HG03135 (cell line): ENCODE measurements at regions not wholly inside any gene's neighbourhood (a gene's known extent, or its start where the extent isn't known, plus 50 kb on each side); places are given as distances from the start of the nearest gene placed in this dataset.
"Not testable (repeated sequence)": the region's sequence is repeated elsewhere in the genome, so short reads cannot be mapped to it uniquely, and the experiment has no call there.

ENCODE experiments used
- ATAC-seq: cut with Tn5 transposase; IDR thresholded peaks from one replicate; pipeline ENCODE4 v1.9.1; 2021; ENCODE audit warnings: mild to moderate bottlenecking, moderate library complexity; ENCODE audit not compliant: unreplicated experiment

DNA sequence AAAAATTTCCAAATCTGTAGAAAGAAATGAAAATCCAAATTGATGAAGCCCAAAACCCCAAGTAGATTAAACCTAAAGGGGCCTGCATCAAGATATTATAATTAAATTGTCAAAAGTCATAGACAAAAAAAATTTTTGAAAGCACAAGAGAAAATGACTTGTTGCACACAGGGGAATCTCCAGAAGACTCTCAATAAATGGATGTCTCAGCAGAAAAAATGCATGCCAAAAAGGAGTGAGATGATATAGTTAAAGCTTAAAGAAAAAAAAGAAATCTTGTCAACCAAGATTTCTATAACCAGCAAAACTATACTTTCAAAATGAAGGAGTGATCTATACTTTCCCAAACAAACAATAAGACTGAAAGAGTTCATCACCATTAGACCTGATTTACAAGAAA lies 393.2 kb upstream of the SPAG17 start:
- no peak for ATAC-seq

DNA sequence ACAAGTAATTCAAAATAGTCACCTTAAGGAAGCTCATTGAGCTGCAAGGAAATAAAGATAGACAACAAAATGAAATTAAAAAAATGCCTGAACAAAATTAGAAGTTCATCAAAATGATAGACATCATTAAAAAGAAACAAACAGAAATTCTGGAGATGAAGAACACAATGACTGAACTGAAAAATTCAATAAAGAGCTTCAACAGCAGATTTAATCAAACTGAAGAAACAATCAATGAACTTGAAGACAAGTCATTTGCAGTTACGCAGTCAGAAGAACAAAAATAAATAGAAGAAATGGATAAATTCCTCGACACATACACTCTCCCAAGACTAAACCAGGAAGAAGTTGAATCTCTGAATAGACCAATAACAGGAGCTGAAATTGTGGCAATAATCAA lies 390.0 kb upstream of the SPAG17 start:
- no peak for ATAC-seq

DNA sequence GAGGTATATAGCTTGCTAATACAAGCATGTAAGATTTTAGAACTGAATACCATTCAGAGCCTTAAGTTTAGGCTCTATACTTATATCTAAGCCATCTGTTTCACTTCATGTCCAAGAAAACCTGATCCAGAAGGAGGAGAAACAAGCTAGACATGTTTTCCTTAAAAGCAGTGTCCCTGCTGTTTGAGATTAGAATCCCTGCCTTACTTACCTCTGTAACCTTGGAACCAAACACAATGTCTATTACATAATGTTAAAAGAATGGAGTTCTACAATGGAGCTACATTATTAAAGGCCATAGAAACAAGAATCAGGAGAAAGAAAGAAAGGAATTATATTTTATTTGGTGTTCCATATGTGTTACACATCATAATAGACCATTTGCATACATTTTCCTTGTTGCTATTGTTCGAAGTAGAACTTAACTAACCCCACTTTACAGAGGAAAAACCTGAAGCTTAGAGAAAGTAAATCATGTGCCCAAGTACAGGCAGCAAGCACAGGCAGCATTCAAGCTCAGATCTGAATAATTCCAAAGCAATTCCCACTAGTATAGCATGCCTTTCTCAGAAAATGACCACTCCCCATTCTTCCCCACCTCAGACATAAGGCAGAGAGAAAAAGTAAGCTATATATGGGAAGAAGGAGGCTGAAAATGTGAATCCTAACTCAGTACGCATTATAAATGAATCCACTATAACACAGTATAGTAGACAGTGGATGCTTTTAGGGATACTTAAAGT lies 380.1 kb upstream of the SPAG17 start:
- no peak for ATAC-seq

DNA sequence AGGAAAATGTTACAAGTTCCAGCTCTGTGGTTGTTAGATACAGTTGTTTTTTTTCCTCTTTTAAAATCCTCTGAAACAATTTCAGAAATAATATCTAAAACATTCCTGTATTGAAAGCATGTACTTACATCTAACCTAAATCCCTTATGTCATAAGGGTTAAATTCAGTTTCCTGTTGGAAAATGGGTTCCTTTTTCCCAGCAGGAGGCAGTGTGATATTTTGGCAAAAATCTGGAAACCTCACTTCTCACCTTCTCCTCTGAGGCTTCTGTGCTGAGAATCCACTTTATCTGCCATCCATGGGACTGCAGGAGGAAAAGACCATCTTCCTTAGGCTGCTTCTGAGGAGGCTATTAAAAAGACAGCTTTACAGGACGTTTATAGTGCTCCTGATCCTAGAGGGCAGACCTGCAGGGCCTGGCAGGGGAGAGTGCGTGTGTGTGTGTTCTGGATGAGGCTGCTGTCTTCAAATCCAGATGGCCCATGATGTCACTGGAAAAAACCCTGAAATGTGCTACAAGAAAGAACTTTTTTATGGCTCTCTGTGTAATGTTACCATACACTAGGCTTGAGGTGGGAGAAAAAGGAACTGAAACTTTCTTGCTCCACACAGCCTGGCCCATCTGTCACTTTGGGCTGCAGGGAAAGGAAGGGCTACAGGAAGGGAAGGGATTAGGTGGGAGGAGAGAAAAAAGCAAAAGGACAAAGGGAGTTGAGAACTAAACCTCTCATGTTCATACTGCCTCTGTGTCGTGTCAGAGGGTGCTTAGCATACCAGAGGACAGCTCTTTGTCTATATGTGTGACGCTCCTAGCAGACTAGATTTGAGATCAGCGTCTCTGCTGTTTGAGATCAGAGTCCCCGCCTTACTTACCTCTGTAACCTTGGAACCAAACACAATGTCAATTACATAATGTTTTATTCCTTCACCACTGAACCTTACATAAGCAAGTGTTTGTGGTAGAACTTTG lies 379.2 kb upstream of the SPAG17 start:
- ATAC-seq = no peak

DNA sequence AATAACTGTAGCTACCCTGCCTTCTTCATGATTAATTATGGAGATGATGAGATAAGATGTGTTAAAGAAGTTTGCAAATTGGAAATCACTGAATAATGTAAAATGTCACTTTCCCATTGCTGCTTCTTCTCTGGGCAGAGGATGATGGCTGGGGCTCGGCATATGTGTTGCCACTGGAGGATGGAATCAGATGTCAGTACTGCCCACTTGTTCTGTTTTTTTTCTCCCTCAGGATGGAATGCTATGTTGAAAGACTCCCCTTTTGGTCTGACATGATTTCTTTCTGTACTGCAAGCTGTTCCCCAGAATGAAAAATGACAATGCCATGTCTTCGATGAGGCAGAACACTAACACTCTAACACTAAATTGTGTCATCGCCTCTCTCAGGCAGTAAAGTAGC lies 373.9 kb upstream of the SPAG17 start:
- ATAC-seq = no peak

DNA sequence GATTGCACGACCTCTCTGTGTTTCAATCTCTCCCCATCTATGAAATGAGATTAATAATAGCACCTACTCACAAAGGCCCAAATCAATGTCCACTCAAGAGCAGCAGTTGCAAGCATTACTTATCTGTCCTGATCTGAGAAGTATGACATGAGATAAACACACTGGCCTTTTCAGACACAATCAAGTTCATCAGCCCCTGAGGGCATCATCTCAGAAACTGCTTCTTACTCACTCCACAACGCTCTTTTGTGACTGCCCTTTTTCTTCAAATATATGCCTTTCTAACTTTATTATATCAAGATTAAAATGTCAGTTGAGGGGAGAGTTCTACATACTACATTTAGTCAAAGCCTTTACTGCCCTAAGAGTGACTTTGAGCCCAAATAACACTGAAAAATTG lies 371.9 kb upstream of the SPAG17 start:
- no peak for ATAC-seq

DNA sequence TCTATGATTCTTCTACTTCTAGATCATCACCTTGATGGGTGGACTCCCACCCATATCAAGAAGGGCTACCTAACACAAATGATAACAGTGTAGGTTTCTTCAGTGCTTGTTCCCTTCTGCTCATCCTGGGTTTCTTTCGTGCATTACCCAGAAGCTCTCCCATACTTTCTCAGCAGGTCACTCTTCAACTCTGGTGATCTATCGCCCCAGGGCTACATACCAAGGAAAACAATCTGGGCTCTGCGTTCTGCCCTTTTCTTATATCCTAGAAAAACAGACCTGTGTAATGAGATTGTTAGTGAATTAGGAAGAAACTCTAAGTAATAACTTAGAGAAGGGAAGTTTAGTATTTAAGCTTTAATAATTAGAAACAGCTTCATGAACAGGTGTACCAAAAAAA lies 370.6 kb upstream of the SPAG17 start:
- no peak for ATAC-seq

DNA sequence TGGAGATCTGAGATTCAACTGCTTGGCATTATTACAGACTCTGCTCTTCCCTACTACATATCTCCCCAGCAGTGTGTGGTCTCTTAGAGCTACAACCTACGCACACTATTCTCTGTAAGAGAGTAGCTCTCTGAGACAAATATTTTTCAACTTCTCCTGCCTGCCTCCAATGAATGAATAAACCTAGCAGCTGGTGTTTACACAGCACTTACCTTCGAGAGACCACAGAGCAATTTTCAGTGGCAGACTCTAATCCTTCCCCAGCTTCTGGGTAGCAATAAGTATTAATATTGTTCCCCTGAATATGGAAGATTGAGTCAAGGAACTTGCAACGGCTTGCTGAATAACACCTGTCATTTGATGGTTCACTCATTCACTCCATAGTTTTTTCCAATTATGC lies 350.9 kb upstream of the SPAG17 start:
- ATAC-seq = no peak

DNA sequence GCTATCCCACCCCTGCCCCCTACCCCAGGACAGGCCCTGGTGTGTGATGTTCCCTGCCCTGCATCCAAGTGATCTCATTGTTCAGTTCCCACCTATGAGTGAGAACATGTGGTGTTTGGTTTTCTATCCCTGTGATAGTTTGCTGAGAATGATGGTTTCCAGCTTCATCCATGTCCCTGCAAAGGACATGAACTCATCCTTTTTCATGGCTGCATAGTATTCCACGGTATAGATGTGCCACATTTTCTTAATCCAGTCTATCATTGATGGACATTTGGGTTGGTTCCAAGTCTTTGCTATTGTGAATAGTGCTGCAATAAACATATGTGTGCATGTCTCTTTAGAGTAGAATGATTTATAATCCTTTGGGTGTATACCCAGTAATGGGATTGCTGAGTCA lies 326.9 kb upstream of the SPAG17 start:
- not testable (repeated sequence) for ATAC-seq

DNA sequence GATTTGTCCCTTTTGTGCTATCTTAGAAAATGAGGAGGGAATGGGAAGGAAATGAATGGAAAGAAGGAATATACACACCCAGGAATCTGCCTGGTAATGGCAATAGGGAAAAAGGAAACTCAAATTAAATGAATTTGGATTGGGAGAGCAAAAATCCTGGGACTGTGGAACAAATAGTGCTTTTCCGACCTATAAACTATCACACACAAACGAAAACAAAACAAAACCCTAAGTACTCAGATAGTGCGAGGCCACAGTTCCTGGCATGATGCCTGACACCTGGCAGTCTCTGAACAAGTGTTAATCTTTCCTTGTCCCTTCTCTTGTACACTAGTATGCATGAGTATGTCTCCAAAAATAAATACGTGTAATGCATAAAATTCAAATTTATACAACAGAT lies 319.8 kb upstream of the SPAG17 start:
- no peak for ATAC-seq

DNA sequence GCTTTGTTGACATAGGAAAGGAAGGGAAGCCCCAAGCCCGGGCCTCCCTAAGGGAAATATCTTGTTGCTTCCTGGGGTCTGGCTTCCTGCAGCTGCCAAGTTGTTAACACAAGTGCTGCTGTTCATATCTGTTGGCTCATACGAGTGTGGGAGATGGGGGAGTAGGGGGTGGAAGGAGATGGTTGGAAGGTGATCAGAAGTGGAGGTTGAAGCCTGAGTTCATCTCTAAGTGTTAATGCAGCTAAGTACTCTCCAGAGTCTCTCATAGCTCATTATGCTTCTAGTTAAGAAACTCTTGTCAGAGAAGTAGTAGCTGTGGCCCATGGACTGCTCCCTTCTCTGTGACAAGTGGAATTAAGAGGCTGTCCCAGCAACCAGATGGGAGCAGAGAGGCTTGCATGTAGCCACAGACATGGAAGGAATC lies 319.2 kb upstream of the SPAG17 start:
- no peak for ATAC-seq

DNA sequence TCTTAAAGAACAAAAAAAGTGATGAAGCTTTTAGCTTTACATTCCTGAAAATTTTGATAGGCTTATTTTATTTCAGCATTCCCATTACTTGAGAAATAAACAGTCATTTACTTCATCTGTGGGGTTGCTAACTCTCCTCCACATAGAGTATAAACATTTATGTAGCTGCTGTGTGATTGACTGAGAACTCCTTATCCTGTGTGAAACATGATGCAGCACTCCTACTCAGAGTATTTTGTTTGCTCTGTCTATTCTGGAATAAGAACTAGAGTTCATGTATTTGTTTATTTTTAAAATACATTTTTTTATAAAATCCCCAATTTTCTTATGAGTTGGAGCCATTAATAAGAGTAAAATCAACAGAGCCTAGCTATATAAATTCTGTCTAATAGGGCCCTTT lies 318.7 kb upstream of the SPAG17 start:
- ATAC-seq = no peak

DNA sequence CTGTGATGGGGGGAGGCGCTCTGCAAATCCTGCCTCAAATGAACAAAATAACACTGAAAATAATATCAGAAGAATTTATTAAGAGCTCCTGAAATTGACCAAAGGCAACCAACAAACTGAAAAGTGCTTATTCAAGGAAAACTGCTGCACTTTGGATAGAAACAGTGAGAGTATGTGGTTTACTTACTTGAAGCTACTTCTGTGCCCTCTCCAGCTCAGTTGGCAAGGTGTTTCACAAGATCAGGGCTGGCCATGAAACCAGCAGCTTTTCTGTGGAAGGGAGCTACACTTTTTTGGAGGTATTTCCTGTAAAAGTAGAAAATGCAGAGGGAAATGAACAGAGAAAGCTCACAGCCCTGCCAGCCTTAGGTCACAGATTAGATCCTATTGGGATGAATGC lies 310.0 kb upstream of the SPAG17 start:
- ATAC-seq = no peak

DNA sequence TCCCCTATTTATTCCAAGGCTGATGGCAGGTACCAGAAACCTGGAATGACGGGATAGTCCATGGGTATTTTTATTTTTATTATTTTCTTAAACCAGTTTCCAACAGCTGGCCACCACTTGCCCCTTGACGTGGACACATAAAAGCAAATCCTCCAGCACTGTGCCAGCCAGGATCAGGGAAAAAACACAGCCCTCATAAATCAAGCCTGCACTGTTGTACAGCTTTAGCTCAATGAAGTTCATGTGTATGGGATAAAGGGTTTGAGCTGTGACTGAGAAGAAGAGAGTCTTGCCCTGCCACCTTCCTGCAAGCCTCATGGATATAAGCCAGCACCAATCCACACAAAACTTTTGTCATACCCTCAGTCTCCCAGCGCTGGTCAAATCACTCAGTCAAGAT lies 303.8 kb upstream of the SPAG17 start:
- no peak for ATAC-seq

DNA sequence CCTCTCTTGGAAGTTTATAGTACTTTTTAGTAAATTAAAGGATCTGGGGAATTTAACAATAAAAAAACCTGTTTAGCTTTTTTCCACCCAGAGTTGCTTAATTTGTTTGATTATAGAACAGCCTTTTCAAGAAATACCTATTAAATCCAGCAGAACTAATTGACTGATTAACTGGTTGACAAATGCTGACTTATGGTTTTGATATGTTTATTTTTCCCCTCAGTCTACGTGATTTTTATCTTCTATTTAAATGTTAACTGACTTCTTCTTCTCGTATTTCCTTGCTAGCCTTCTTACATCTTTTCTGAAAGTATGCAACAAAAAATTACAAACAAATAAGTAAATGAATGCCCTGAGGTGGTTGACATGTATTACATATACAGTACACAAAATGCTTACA lies 302.9 kb upstream of the SPAG17 start:
- no peak for ATAC-seq

DNA sequence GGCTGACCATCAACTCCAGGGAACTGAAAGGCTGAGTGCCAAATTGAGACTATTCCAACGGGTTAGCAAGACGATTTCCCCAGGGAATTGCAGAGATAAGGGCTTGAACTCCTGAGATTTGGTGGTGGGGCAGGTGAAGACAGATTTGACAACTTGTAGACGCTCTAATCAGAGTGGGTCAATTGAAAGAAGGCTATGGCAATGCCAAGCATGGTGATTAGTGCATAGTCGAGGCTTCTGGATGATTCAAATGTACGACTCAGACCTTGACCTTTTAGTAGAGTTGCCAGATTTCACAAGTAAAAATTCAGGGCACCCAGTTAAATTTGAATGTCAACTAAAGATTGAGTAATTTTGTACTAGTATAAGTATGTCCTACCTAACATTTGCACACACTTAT lies 302.1 kb upstream of the SPAG17 start:
- ATAC-seq = no peak

DNA sequence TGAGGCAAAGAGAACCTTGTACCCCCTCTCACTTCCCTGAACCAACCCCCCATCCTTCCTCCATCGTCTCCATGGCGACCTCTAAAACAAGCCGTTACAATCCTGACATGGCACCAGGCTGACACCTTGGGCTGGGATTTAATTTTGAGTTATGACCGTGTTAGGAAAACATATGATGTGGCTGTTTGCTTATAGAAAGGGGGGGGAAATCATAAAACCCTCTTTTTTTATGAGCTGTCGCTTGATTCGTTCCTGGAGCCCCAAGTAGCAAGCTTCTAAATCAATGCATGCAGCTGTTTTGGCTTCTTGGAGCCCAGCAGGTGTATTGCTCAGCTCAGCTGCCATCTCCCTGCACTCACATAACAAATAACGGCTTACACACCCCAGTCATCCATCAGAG lies 301.2 kb upstream of the SPAG17 start:
- ATAC-seq = no peak

DNA sequence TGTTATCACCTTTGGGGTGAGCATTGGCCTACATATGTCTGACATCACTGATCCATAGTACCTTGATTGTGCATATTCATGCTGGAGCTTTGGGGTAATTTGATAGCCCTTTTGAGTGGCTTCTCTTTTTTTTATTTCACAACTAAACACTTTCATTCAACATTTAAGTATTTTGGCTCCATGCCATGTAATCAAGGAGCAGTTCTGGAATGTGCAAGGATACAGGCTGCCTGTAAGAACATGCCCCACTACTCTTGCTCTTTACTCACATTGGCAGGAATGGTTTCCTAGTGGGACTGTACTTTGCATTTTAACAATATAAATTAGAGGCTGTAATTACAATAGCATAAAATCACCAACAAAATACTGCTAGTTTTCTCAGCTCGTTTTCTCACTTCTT lies 300.7 kb upstream of the SPAG17 start:
- no peak for ATAC-seq

DNA sequence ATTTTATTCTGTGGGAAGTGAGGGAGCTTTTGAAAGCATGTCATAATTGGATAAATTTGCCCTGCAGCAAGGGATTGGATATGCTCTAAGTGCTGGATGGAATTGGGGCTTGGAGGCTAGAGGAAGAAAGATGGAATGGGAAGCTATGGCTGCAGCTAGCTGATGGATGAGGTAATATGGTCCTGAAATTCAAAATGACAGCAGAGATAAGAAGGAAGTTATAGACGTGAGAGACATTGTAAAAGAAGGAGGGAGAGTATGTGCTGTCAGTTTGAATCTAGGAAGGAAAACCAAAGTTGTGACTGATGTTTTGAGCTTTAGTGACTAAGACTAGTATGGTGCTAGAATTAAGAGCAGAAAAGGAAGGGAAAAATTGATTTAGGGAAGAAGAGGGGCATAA lies 299.9 kb upstream of the SPAG17 start:
- ATAC-seq = no peak

DNA sequence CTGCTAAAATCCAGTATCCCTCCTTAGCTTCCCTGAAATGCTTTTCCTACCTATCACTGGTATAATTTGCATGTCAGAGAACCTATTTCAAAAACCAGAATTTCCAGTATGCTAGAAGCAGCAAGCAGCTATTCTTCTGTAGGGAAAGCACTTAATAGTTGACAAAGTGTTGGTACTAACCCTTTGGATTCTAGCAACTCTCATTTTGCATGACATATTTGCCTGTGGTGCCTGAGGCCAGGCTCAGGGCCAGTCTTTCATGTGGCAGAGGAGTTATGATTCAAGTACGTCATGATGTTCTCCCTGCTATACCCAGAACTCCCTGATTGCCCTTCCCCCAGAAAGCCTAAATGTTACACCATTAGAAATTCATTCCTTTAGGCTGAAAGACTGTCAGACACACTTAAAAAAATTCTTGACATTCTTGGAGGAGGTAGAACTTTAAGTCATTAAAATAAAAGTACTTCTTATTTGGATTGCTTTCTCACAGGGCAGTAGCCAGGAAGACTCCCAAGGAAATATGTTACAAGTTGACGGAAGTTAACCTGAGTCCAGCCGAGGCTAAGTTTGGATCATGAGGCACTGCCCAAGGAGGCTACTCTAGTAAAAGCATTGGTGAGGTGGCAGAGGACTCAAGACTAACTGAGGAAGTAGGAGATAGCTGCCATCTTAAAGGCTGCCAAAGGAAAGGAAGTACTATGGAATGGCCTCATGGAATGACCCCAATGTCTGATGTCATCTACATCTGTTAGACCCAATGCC lies 298.4 kb upstream of the SPAG17 start:
- ATAC-seq = no peak

DNA sequence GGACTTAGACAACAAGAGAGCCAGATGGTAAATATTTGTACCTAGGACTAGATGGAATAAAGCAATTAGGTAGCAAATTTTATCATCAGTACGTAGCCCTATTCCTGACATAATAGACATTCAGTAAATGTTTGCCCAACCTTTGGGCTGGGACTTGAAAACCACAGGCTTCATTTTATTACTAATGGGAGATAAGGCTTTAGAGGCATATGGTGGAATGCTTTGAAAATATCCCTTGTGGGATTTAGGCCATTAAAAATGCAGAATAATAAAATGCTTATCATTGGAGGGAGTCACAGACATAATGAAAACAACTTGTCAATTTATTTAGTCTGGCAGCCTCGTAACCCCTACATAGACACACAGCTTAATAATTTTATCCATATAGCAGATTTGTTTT lies 296.1 kb upstream of the SPAG17 start:
- ATAC-seq = no peak

DNA sequence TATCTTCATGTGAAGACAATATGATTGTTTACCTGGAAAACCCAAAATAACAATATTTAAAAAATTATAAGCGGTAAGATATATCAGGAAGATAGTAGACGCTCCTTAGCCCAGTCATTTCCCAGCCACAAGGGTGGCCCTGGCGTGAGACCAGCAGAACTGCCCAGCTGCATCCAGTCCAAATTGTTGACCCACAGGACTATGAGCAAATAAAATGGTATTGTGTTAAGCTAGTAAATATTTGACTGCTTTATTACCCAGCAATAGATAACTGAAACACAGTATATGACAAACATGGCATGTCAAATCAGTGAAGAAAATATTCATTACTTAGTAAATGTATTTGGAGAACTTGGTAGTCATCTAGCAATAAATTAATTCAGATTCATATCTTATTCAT lies 294.3 kb upstream of the SPAG17 start:
- no peak for ATAC-seq
